HCT116 (cell line): ENCODE measurements at regions not wholly inside any gene's neighbourhood (a gene's known extent, or its start where the extent isn't known, plus 50 kb on each side); places are given as distances from the start of the nearest gene placed in this dataset.

Experiments
- ATAC-seq: fragments of 200-7000 bp; cut with Tn5 transposase; 2 replicates; pipeline ENCODE4 v1.9.1; 2020; ENCODE audit warnings: mild to moderate bottlenecking, moderate library complexity
- BruUV-seq: library from RNA; stranded (reverse); fragments of 400-500 nt; replicated peaks from 2 replicates; lab custom pipeline; 2021; lab: Mats Ljungman, UMichigan
- CTCF ChIA-PET: fragments of 300-600 bp; sonication (Branson Sonifier 250); formaldehyde crosslinking; loops from one replicate; lab custom pipeline; 2021; ENCODE audit warnings: antibody characterized with exemption; lab: Charles Lee
- POLR2A ChIA-PET: fragments of 300-600, 350-600 bp; sonication (Branson Sonifier 250); formaldehyde crosslinking; loops from one replicate; lab custom pipeline; 2021; ENCODE audit warnings: antibody characterized with exemption; lab: Charles Lee
- RAD21 ChIA-PET, 2 experiments: fragments of 300-600 bp; sonication (Branson Sonifier 250); formaldehyde crosslinking; loops; one replicate each; lab custom pipeline; 2023; ENCODE audit warnings: low total read pairs in 2 of 2; ENCODE audit not compliant: uncharacterized antibody in 2 of 2, unreplicated experiment in 2 of 2, low non-redundant PET in 1 of 2; lab: Charles Lee
- DNase-seq: peaks from one replicate; pipeline ENCODE4 v3.0.0-alpha.2; 2010; ENCODE audit warnings: low read depth, low spot score
- H2AFZ ChIP-seq: fragments of 200-600 bp; shearing (Covaris generic), sonication (generic); 2 replicates; pipeline ENCODE4 v1.6.1; 2017; ENCODE audit warnings: low read depth, mixed run types, mixed read lengths, antibody characterized with exemption, low read length; ENCODE audit not compliant: poor library complexity, severe bottlenecking
- H3K27ac ChIP-seq: 2 replicates; pipeline ENCODE4 v1.5.1; 2012; ENCODE audit warnings: low read depth, low read length
- H3K27me3 ChIP-seq: fragments of 200-600 bp; sonication (generic); 2 replicates; pipeline ENCODE4 v1.6.1; 2016; ENCODE audit warnings: mixed run types, low read length, mixed read lengths; ENCODE audit not compliant: insufficient read depth
- H3K36me3 ChIP-seq, 2 experiments: fragments of 200-500 bp in 1 of 2; fragments of 200-600 bp in 1 of 2; sonication (Bioruptor generic) in 1 of 2; sonication (generic) in 1 of 2; 2 replicates each; pipeline versions ENCODE4 v1.5.1 to v1.6.1; 2014 to 2016; ENCODE audit warnings: low read length in 2 of 2, inconsistent platforms in 1 of 2, mixed read lengths in 1 of 2, mixed run types in 1 of 2; ENCODE audit not compliant: insufficient read depth in 2 of 2, control insufficient read depth in 1 of 2
- H3K4me1 ChIP-seq, 2 experiments: fragments of 200-600 bp in 1 of 2; sonication (generic) in 1 of 2; 2 replicates each; pipeline versions ENCODE4 v1.5.1 to v1.6.1; 2012 to 2017; ENCODE audit warnings: low read length in 2 of 2, inconsistent platforms in 1 of 2, mild to moderate bottlenecking in 1 of 2, mixed read lengths in 1 of 2, mixed run types in 1 of 2, moderate library complexity in 1 of 2; ENCODE audit not compliant: insufficient read depth in 2 of 2, control insufficient read depth in 1 of 2
- H3K4me2 ChIP-seq: fragments of 200-600 bp; sonication (generic); 2 replicates; pipeline ENCODE4 v1.6.1; 2017; ENCODE audit warnings: mixed run types, low read length, mixed read lengths
- H3K4me3 ChIP-seq, 2 experiments: fragments of 200-600 bp in 1 of 2; sonication (generic) in 1 of 2; replicated peaks in 1 of 2; 2 replicates each; pipeline ENCODE4 v1.5.1; 2011 to 2016; ENCODE audit warnings: low read length in 2 of 2, control low read depth in 1 of 2, low read depth in 1 of 2, mild to moderate bottlenecking in 1 of 2, mixed read lengths in 1 of 2, mixed run types in 1 of 2
- H3K79me2 ChIP-seq: fragments of 200-600 bp; sonication (generic); 2 replicates; pipeline ENCODE4 v1.6.1; 2017; ENCODE audit warnings: mild to moderate bottlenecking, mixed run types, low read length, moderate library complexity, mixed read lengths; ENCODE audit not compliant: insufficient read depth
- H3K9ac ChIP-seq: fragments of 200-600 bp; sonication (generic); 2 replicates; pipeline ENCODE4 v1.6.1; 2016; ENCODE audit warnings: low read length, mixed read lengths
- H3K9me2 ChIP-seq: fragments of 200-600 bp; sonication (generic), shearing (Covaris generic); 2 replicates; pipeline ENCODE4 v1.6.1; 2017; ENCODE audit warnings: mixed run types, mild to moderate bottlenecking, moderate library complexity; ENCODE audit not compliant: insufficient read depth
- H3K9me3 ChIP-seq, 2 experiments: fragments of 200-500 bp in 1 of 2; fragments of 200-600 bp in 1 of 2; sonication (Bioruptor generic) in 1 of 2; sonication (generic) in 1 of 2; 2 replicates each; pipeline ENCODE4 v1.6.1; 2014 to 2017; ENCODE audit warnings: low read length in 2 of 2, mixed read lengths in 2 of 2, inconsistent platforms in 1 of 2, low read depth in 1 of 2, mild to moderate bottlenecking in 1 of 2, mixed run types in 1 of 2, moderate library complexity in 1 of 2; ENCODE audit not compliant: control insufficient read depth in 1 of 2, insufficient read depth in 1 of 2
- H4K20me1 ChIP-seq: fragments of 200-600 bp; sonication (generic), shearing (Covaris generic); 2 replicates; pipeline ENCODE4 v1.6.1; 2017; ENCODE audit warnings: mixed run types, mild to moderate bottlenecking, moderate library complexity; ENCODE audit not compliant: insufficient read depth
- CEBPB ChIP-seq: IDR thresholded peaks from 2 replicates; pipeline ENCODE4 v1.6.1; 2012; ENCODE audit warnings: low read depth
- EGR1 ChIP-seq: IDR thresholded peaks from 2 replicates; pipeline ENCODE4 v1.6.1; 2012; ENCODE audit warnings: low read depth
- ELF1 ChIP-seq: IDR thresholded peaks from 2 replicates; pipeline ENCODE4 v1.6.1; 2012; ENCODE audit warnings: low read depth, borderline replicate concordance
- EZH2 ChIP-seq: fragments of 200-600 bp; sonication (generic); IDR thresholded peaks from 2 replicates; pipeline ENCODE4 v1.6.1; 2017; ENCODE audit warnings: antibody characterized with exemption, mixed run types
- EZH2phosphoT487 ChIP-seq: fragments of 200-600 bp; IDR thresholded peaks from 2 replicates; pipeline ENCODE4 v1.6.1; 2018; ENCODE audit warnings: antibody characterized with exemption, borderline replicate concordance
- POLR2A ChIP-seq: IDR thresholded peaks from 2 replicates; pipeline ENCODE4 v1.7.0; 2011; ENCODE audit warnings: borderline replicate concordance; ENCODE audit not compliant: insufficient read depth, insufficient read length; ENCODE audit errors: extremely low read depth
- RAD21 ChIP-seq: IDR thresholded peaks from 2 replicates; pipeline ENCODE4 v1.6.1; 2012; ENCODE audit warnings: low read depth, mild to moderate bottlenecking
- SIN3A ChIP-seq: IDR thresholded peaks from 2 replicates; pipeline ENCODE4 v1.6.1; 2012; ENCODE audit warnings: low read depth
- SRF ChIP-seq: IDR thresholded peaks from 2 replicates; pipeline ENCODE4 v1.6.1; 2012; ENCODE audit warnings: low read depth
- TCF7L2 ChIP-seq: IDR thresholded peaks from 2 replicates; pipeline ENCODE4 v1.7.0; 2011; ENCODE audit warnings: borderline replicate concordance, inconsistent platforms; ENCODE audit not compliant: insufficient read depth, insufficient read length; ENCODE audit errors: extremely low read depth
- YY1 ChIP-seq: IDR thresholded peaks from 2 replicates; pipeline ENCODE4 v1.6.1; 2011; ENCODE audit warnings: low read length, low read depth, moderate library complexity, mild to moderate bottlenecking; ENCODE audit not compliant: insufficient replicate concordance; ENCODE audit errors: extremely low read depth
- ZFX ChIP-seq: fragments of 450-650 bp; IDR thresholded peaks from 2 replicates; pipeline ENCODE4 v1.6.1; 2017
- ZNF274 ChIP-seq: fragments of 200-500 bp; sonication (Bioruptor generic); IDR thresholded peaks from 2 replicates; pipeline ENCODE4 v1.6.1; 2014; ENCODE audit warnings: mild to moderate bottlenecking, low read depth, low read length, inconsistent platforms
- intact Hi-C: fragments of 100-400 bp; cut with micrococcal nuclease; formaldehyde crosslinking; loops from 2 replicates; pipeline ENCODE4 v1.10.0; 2022
- TF ChIP-seq, protein P1 (sequence below): IDR thresholded peaks from 2 replicates; pipeline ENCODE4 v1.6.1; 2012
- TF ChIP-seq, protein P2 (sequence below): IDR thresholded peaks from 2 replicates; pipeline ENCODE4 v1.6.1; 2012
- TF ChIP-seq, protein P3 (sequence below): IDR thresholded peaks from 2 replicates; pipeline ENCODE4 v1.6.1; 2012; ENCODE audit warnings: low read depth
- TF ChIP-seq, protein P4 (sequence below), 3 experiments: fragments of 200-600 bp in 1 of 3; sonication (generic) in 1 of 3; IDR thresholded peaks in 2 of 3; conservative IDR thresholded peaks in 1 of 3; 2 replicates each; pipeline ENCODE4 v1.5.1; 2012 to 2017; ENCODE audit warnings: low read depth in 2 of 3, low read length in 2 of 3, antibody characterized with exemption in 1 of 3, borderline replicate concordance in 1 of 3, control low read depth in 1 of 3, mild to moderate bottlenecking in 1 of 3, mixed read lengths in 1 of 3, mixed run types in 1 of 3, moderate library complexity in 1 of 3; ENCODE audit not compliant: insufficient read depth in 1 of 3

DNA sequence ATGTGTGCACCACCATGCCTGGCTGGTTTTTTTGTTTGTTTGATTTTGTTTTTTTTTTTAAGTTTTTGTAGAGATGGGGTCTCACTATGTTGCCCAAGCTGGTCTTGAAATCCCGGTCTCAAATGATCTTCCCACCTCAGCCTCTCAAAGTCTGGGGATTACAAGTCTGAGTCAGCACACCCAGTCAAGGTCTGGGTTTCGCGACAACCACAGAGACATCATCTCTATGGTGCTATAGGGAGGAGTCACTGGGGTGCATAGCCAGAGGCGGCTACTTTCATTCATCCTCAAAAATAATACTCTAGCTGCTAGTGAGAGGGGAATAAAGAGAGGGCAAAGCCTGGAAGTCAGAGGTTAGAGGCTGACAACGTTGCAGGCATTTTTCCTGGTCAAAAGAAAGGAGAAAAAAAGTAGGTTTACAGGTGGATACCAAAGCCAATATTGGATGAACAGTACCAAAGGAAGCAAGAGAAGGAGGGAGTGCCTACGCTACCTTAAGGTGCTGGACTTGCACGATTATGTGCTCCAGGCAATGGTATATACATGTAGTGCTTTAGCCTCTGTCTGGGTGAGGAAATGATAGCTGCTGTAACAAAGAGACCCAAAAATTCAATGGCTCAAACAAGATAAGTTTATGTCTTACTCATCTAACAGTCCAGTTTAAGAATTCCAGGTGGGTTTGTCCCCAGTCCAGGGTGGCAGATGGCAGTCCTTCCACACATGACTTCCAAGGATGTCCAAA lies 178.3 kb downstream of the SKIDA1 start:
- BruUV-seq: no TSS peak
- Histone ChIP-seq H3K27ac (no peak overlapping the region), H3K36me3 (no peaks in the 10 kb centered on the region), H3K4me2 (no peak overlapping the region), H4K20me1 (no peaks in the 10 kb centered on the region), H3K9ac (no peak overlapping the region), H3K79me2 (no peaks in the 10 kb centered on the region), H3K9me2 (no peaks in the 10 kb centered on the region), H2AFZ (no peak overlapping the region), H3K9me3 (no peaks in the 10 kb centered on the region), H3K4me3 (no peak overlapping the region), H3K27me3 (no peaks in the 10 kb centered on the region), H3K4me1 (peaks cover 10 to 17% of the 10 kb centered on the region in 2 experiments; a peak in 3 of 4 replicates)
- ChIA-PET CTCF (no interaction called here), POLR2A (no interaction called here), RAD21 (no interaction called here)
- no peak for DNase-seq
- TF ChIP-seq, protein P1, sequence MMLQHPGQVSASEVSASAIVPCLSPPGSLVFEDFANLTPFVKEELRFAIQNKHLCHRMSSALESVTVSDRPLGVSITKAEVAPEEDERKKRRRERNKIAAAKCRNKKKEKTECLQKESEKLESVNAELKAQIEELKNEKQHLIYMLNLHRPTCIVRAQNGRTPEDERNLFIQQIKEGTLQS: no peak
- TF ChIP-seq ELF1: no peak
- TF ChIP-seq, protein P2, sequence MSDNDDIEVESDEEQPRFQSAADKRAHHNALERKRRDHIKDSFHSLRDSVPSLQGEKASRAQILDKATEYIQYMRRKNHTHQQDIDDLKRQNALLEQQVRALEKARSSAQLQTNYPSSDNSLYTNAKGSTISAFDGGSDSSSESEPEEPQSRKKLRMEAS: no peak
- TF ChIP-seq EZH2phosphoT487: no peak
- TF ChIP-seq SIN3A: no peak
- TF ChIP-seq, protein P3, sequence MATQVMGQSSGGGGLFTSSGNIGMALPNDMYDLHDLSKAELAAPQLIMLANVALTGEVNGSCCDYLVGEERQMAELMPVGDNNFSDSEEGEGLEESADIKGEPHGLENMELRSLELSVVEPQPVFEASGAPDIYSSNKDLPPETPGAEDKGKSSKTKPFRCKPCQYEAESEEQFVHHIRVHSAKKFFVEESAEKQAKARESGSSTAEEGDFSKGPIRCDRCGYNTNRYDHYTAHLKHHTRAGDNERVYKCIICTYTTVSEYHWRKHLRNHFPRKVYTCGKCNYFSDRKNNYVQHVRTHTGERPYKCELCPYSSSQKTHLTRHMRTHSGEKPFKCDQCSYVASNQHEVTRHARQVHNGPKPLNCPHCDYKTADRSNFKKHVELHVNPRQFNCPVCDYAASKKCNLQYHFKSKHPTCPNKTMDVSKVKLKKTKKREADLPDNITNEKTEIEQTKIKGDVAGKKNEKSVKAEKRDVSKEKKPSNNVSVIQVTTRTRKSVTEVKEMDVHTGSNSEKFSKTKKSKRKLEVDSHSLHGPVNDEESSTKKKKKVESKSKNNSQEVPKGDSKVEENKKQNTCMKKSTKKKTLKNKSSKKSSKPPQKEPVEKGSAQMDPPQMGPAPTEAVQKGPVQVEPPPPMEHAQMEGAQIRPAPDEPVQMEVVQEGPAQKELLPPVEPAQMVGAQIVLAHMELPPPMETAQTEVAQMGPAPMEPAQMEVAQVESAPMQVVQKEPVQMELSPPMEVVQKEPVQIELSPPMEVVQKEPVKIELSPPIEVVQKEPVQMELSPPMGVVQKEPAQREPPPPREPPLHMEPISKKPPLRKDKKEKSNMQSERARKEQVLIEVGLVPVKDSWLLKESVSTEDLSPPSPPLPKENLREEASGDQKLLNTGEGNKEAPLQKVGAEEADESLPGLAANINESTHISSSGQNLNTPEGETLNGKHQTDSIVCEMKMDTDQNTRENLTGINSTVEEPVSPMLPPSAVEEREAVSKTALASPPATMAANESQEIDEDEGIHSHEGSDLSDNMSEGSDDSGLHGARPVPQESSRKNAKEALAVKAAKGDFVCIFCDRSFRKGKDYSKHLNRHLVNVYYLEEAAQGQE: no peak
- TF ChIP-seq YY1: no peak
- no peak for TF ChIP-seq TCF7L2
- no peak for TF ChIP-seq POLR2A
- no peak for TF ChIP-seq SRF
- TF ChIP-seq, protein P4, sequence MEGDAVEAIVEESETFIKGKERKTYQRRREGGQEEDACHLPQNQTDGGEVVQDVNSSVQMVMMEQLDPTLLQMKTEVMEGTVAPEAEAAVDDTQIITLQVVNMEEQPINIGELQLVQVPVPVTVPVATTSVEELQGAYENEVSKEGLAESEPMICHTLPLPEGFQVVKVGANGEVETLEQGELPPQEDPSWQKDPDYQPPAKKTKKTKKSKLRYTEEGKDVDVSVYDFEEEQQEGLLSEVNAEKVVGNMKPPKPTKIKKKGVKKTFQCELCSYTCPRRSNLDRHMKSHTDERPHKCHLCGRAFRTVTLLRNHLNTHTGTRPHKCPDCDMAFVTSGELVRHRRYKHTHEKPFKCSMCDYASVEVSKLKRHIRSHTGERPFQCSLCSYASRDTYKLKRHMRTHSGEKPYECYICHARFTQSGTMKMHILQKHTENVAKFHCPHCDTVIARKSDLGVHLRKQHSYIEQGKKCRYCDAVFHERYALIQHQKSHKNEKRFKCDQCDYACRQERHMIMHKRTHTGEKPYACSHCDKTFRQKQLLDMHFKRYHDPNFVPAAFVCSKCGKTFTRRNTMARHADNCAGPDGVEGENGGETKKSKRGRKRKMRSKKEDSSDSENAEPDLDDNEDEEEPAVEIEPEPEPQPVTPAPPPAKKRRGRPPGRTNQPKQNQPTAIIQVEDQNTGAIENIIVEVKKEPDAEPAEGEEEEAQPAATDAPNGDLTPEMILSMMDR (IDR thresholded peaks at IDR 0.05 in 2 of 3, conservative IDR thresholded peaks at IDR 0.05 in 1 of 3; ENCODE audit: borderline replicate concordance in 1 of 3, insufficient read depth in 1 of 3, low read depth in 2 of 3, low read length in 2 of 3): no peak
- TF ChIP-seq ZFX: no peak
- no peak for TF ChIP-seq EZH2
- TF ChIP-seq EGR1: no peak
- no peak for TF ChIP-seq ZNF274
- TF ChIP-seq CEBPB: no peak
- no peak for TF ChIP-seq RAD21
- ATAC-seq: no peak
- intact Hi-C loops: no loop called here
